ENCODE measurements at regions not wholly inside any gene's neighbourhood (a gene's known extent, or its start where the extent isn't known, plus 50 kb on each side); places are given as distances from the start of the nearest gene placed in this dataset.

GRCh38 chr2:120935339-120936313 is 200.0 kb downstream of the GLI2 start:
- Mint-ChIP-seq H3K4me1 (ENCODE audit: low read depth in 2 of 2) (no peaks in the 10 kb centered on the region), H3K4me3 (no peak overlapping the region), H3K36me3 (no peaks in the 10 kb centered on the region), H3K27ac (no peak overlapping the region), H3K27me3 (no peaks in the 10 kb centered on the region), H3K9me3 (no peaks in the 10 kb centered on the region)
- no peak for ATAC-seq
- DNase-seq (ENCODE audit: low spot score): no peak

- no peaks in the 10 kb centered on the region for H3K27me3 Mint-ChIP-seq
- H3K9me3 Mint-ChIP-seq: no peaks in the 10 kb centered on the region
- no peak overlapping the region for H3K27ac Mint-ChIP-seq
- no peaks in the 10 kb centered on the region for H3K36me3 Mint-ChIP-seq
- no peak overlapping the region for H3K4me3 Mint-ChIP-seq
- H3K4me1 Mint-ChIP-seq (ENCODE audit: low read depth in 2 of 2): no peaks in the 10 kb centered on the region
- DNase-seq (ENCODE audit: low spot score) (no peak), ATAC-seq (no peak)
These were observed 201.0 kb downstream of the GLI2 start for GRCh38 chr2:120936476-120937334.

- no peaks in the 10 kb centered on the region for H3K4me1 Mint-ChIP-seq (ENCODE audit: low read depth in 2 of 2)
- H3K36me3 Mint-ChIP-seq: no peaks in the 10 kb centered on the region
- ATAC-seq: no peak
- no peak overlapping the region for H3K4me3 Mint-ChIP-seq
- no peak overlapping the region for H3K27ac Mint-ChIP-seq
- no peak for DNase-seq (ENCODE audit: low spot score)
- no peaks in the 10 kb centered on the region for H3K27me3 Mint-ChIP-seq
- H3K9me3 Mint-ChIP-seq: no peaks in the 10 kb centered on the region
These were observed 202.0 kb downstream of the GLI2 start for GRCh38 chr2:120937686-120938044.

GRCh38 chr2:120938045-120938771 is 202.5 kb downstream of the GLI2 start:
- ATAC-seq (no peak), DNase-seq (ENCODE audit: low spot score) (no peak)
- no peak overlapping the region for H3K4me3 Mint-ChIP-seq
- H3K27ac Mint-ChIP-seq: no peak overlapping the region
- H3K9me3 Mint-ChIP-seq: no peaks in the 10 kb centered on the region
- H3K4me1 Mint-ChIP-seq (ENCODE audit: low read depth in 2 of 2): no peaks in the 10 kb centered on the region
- no peaks in the 10 kb centered on the region for H3K36me3 Mint-ChIP-seq
- H3K27me3 Mint-ChIP-seq: no peaks in the 10 kb centered on the region

- H3K27ac Mint-ChIP-seq: no peak overlapping the region
- no peaks in the 10 kb centered on the region for H3K36me3 Mint-ChIP-seq
- H3K27me3 Mint-ChIP-seq: no peaks in the 10 kb centered on the region
- H3K4me1 Mint-ChIP-seq (ENCODE audit: low read depth in 2 of 2): no peaks in the 10 kb centered on the region
- H3K4me3 Mint-ChIP-seq: no peak overlapping the region
- no peak for ATAC-seq
- H3K9me3 Mint-ChIP-seq: no peaks in the 10 kb centered on the region
- no peak for DNase-seq (ENCODE audit: low spot score)
These were observed 204.1 kb downstream of the GLI2 start for GRCh38 chr2:120939595-120940318.

GRCh38 chr2:120940319-120940696 is 204.6 kb downstream of the GLI2 start:
- H3K4me3 Mint-ChIP-seq: no peak overlapping the region
- no peak for ATAC-seq
- no peak overlapping the region for H3K27ac Mint-ChIP-seq
- no peak for DNase-seq (ENCODE audit: low spot score)
- no peaks in the 10 kb centered on the region for H3K36me3 Mint-ChIP-seq
- H3K4me1 Mint-ChIP-seq (ENCODE audit: low read depth in 2 of 2): no peaks in the 10 kb centered on the region
- H3K9me3 Mint-ChIP-seq: no peaks in the 10 kb centered on the region
- no peaks in the 10 kb centered on the region for H3K27me3 Mint-ChIP-seq

- H3K27me3 Mint-ChIP-seq: no peaks in the 10 kb centered on the region
- DNase-seq (ENCODE audit: low spot score): no peak
- H3K4me1 Mint-ChIP-seq (ENCODE audit: low read depth in 2 of 2): no peaks in the 10 kb centered on the region
- no peak overlapping the region for H3K27ac Mint-ChIP-seq
- no peaks in the 10 kb centered on the region for H3K9me3 Mint-ChIP-seq
- no peak for ATAC-seq
- no peak overlapping the region for H3K4me3 Mint-ChIP-seq
- no peaks in the 10 kb centered on the region for H3K36me3 Mint-ChIP-seq
These were observed 205.1 kb downstream of the GLI2 start for GRCh38 chr2:120940726-120941256.

GRCh38 chr2:120941571-120942120 is 206.0 kb downstream of the GLI2 start:
- Mint-ChIP-seq H3K36me3 (no peaks in the 10 kb centered on the region), H3K27ac (no peak overlapping the region), H3K9me3 (no peaks in the 10 kb centered on the region), H3K4me1 (ENCODE audit: low read depth in 2 of 2) (no peaks in the 10 kb centered on the region), H3K27me3 (no peaks in the 10 kb centered on the region), H3K4me3 (no peak overlapping the region)
- ATAC-seq: no peak
- DNase-seq (ENCODE audit: low spot score): no peak

GRCh38 chr2:120942658-120943057 is 207.0 kb downstream of the GLI2 start:
- H3K4me1 Mint-ChIP-seq (ENCODE audit: low read depth in 2 of 2): no peaks in the 10 kb centered on the region
- no peaks in the 10 kb centered on the region for H3K9me3 Mint-ChIP-seq
- no peaks in the 10 kb centered on the region for H3K27me3 Mint-ChIP-seq
- ATAC-seq: no peak
- H3K36me3 Mint-ChIP-seq: no peaks in the 10 kb centered on the region
- H3K4me3 Mint-ChIP-seq: no peak overlapping the region
- H3K27ac Mint-ChIP-seq: no peak overlapping the region
- DNase-seq (ENCODE audit: low spot score): no peak

- Mint-ChIP-seq H3K4me1 (ENCODE audit: low read depth in 2 of 2) (no peaks in the 10 kb centered on the region), H3K36me3 (no peaks in the 10 kb centered on the region), H3K27ac (no peak overlapping the region), H3K4me3 (no peak overlapping the region), H3K9me3 (no peaks in the 10 kb centered on the region), H3K27me3 (no peaks in the 10 kb centered on the region)
- no peak for ATAC-seq
- DNase-seq (ENCODE audit: low spot score): no peak
These were observed 207.9 kb downstream of the GLI2 start for GRCh38 chr2:120943403-120944034.

- ATAC-seq: no peak
- H3K36me3 Mint-ChIP-seq: no peaks in the 10 kb centered on the region
- H3K4me3 Mint-ChIP-seq: no peak overlapping the region
- DNase-seq (ENCODE audit: low spot score): no peak
- no peaks in the 10 kb centered on the region for H3K4me1 Mint-ChIP-seq (ENCODE audit: low read depth in 2 of 2)
- no peak overlapping the region for H3K27ac Mint-ChIP-seq
- peaks cover 0 to 2% of the 10 kb centered on the region in 2 donors for H3K27me3 Mint-ChIP-seq
- H3K9me3 Mint-ChIP-seq: no peaks in the 10 kb centered on the region
These were observed 208.9 kb downstream of the GLI2 start for GRCh38 chr2:120944575-120944974.

GRCh38 chr2:120945091-120945490 is 209.4 kb downstream of the GLI2 start:
- no peak overlapping the region for H3K4me3 Mint-ChIP-seq
- no peaks in the 10 kb centered on the region for H3K36me3 Mint-ChIP-seq
- H3K27ac Mint-ChIP-seq: no peak overlapping the region
- H3K9me3 Mint-ChIP-seq: no peaks in the 10 kb centered on the region
- no peaks in the 10 kb centered on the region for H3K4me1 Mint-ChIP-seq (ENCODE audit: low read depth in 2 of 2)
- ATAC-seq (no peak), DNase-seq (ENCODE audit: low spot score) (no peak)
- peaks cover 0 to 2% of the 10 kb centered on the region in 2 donors for H3K27me3 Mint-ChIP-seq
